ENCODE measurements at regions not wholly inside any gene's neighbourhood (a gene's known extent, or its start where the extent isn't known, plus 50 kb on each side); places are given as distances from the start of the nearest gene placed in this dataset.

DNA sequence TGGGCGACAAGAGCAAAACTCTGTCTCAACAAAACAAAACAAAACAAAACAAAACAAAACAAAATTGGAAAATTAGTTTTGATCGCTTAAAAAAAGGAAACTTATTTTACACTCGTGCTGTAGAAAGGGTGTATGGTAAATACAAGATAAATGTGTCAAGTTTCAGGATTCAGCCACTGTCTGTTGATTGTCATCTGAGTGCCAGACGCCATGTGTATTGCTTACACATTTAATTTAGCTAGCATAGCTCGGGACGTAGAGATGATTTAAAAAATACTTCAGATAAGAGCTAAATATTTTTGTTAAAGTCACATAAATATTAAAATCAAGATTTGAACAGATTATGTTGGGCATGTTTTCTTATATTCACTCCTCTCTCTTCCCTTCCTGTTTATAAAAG is 568.1 kb upstream of the ZNF804A start:
- no peak for TF ChIP-seq EZH2phosphoT487 (IDR thresholded peaks at IDR 0.05; ENCODE audit: insufficient read depth, low read depth)
- no peak for TF ChIP-seq EZH2 (IDR thresholded peaks at IDR 0.05; ENCODE audit: insufficient read depth, poor library complexity, severe bottlenecking)

Data from GM23248 (cell line).